NT2/D1 (cell line): ENCODE measurements at regions not wholly inside any gene's neighbourhood (a gene's known extent, or its start where the extent isn't known, plus 50 kb on each side); places are given as distances from the start of the nearest gene placed in this dataset.

Source experiments
- SUZ12 ChIP-seq: IDR thresholded peaks from 2 replicates; pipeline ENCODE4 v1.6.1; 2011; ENCODE audit not compliant: insufficient read length, insufficient read depth; ENCODE audit errors: extremely low read depth
- YY1 ChIP-seq: IDR thresholded peaks from 2 replicates; pipeline ENCODE4 v1.6.1; 2011; ENCODE audit not compliant: insufficient read length, insufficient read depth

GRCh38 chr2:34492561-34493455 lies 893.7 kb upstream of the FAM98A start:
- no peak for TF ChIP-seq YY1
- no peak for TF ChIP-seq SUZ12
